ENCODE measurements at regions not wholly inside any gene's neighbourhood (a gene's known extent, or its start where the extent isn't known, plus 50 kb on each side); places are given as distances from the start of the nearest gene placed in this dataset.

DNA sequence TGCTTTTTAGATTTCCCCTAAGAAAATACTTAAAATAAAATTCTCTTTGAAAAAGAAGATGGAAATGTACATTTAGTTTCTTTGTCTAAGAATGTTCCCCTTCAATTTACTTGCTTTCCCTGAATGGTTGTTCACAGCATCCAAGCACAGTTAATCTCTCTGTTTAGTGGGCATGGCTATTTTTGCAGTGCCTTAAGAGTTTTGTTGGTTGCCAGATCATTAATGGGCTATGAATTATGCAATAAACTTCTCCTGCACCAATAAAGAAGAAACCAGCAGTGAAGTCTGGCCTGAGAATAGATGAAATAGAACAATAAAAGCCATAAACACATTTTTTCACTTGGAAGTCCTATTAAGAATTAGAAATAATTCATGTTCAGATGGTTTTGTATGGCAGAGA is 980.4 kb upstream of the IGFBP7 start:
- DNase-seq (ENCODE audit: low read depth, low spot score), result no peak
- H3K27me3 ChIP-seq (ENCODE audit: control insufficient read depth in 2 of 2, insufficient read depth in 2 of 2, low read length in 2 of 2), result no peaks in the 10 kb centered on the region
- H3K9me1 ChIP-seq (replicated peaks; ENCODE audit: control insufficient read depth, extremely low read depth, insufficient read depth, low read length), result no peaks in the 10 kb centered on the region
- no peak overlapping the region for H3K4me2 ChIP-seq (ENCODE audit: insufficient read depth, low read length)
- FAIRE-seq, result no peak
- no peaks in the 10 kb centered on the region for H3K79me2 ChIP-seq (ENCODE audit: control insufficient read depth, insufficient read depth, low read length)
- CTCF ChIA-PET, result no interaction called here
- POLR2A ChIA-PET, result no interaction called here
- H3K9me3 ChIP-seq (replicated peaks; ENCODE audit: control insufficient read depth, insufficient read depth, low read length), result no peaks in the 10 kb centered on the region
- H3K27ac ChIP-seq (ENCODE audit: insufficient read depth, low read depth, low read length), result no peak overlapping the region
- no peaks in the 10 kb centered on the region for H3K4me1 ChIP-seq (ENCODE audit: control insufficient read depth, extremely low read depth, insufficient read depth, low read length)
- dilution Hi-C loops (cut with MboI; ENCODE audit: extremely low pct_ligation_motif_present, low sequenced_read_pairs), result no loop called here
- H3K9ac ChIP-seq (replicated peaks; ENCODE audit: extremely low read depth, insufficient read depth, low read length), result no peak overlapping the region
- TF ChIP-seq MYC (IDR thresholded peaks at IDR 0.05; ENCODE audit: low read depth, low read length) (no peak), JUN (IDR thresholded peaks at IDR 0.05; ENCODE audit: borderline replicate concordance, insufficient read depth, insufficient read length, low read depth) (no peak), GATA2 (IDR thresholded peaks at IDR 0.05; ENCODE audit: insufficient read depth, insufficient read length, low read depth, low read length) (no peak), FOS (IDR thresholded peaks at IDR 0.05; ENCODE audit: borderline replicate concordance, insufficient read depth, low read length) (no peak), POLR2AphosphoS5 (IDR thresholded peaks at IDR 0.05; ENCODE audit: insufficient read depth, low read depth, low read length) (no peak), EZH2 (IDR thresholded peaks at IDR 0.05; ENCODE audit: borderline replicate concordance, low read depth, low read length, severe bottlenecking) (no peak), POLR2A (IDR thresholded peaks at IDR 0.05; ENCODE audit: low read depth, low read length) (no peak)
- TF ChIP-seq, protein P1, sequence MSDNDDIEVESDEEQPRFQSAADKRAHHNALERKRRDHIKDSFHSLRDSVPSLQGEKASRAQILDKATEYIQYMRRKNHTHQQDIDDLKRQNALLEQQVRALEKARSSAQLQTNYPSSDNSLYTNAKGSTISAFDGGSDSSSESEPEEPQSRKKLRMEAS (IDR thresholded peaks at IDR 0.05; ENCODE audit: insufficient read depth, insufficient read length), result no peak
- TF ChIP-seq, protein P2, sequence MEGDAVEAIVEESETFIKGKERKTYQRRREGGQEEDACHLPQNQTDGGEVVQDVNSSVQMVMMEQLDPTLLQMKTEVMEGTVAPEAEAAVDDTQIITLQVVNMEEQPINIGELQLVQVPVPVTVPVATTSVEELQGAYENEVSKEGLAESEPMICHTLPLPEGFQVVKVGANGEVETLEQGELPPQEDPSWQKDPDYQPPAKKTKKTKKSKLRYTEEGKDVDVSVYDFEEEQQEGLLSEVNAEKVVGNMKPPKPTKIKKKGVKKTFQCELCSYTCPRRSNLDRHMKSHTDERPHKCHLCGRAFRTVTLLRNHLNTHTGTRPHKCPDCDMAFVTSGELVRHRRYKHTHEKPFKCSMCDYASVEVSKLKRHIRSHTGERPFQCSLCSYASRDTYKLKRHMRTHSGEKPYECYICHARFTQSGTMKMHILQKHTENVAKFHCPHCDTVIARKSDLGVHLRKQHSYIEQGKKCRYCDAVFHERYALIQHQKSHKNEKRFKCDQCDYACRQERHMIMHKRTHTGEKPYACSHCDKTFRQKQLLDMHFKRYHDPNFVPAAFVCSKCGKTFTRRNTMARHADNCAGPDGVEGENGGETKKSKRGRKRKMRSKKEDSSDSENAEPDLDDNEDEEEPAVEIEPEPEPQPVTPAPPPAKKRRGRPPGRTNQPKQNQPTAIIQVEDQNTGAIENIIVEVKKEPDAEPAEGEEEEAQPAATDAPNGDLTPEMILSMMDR (IDR thresholded peaks at IDR 0.05; ENCODE audit: extremely low read depth in 1 of 2, insufficient read depth in 1 of 2, low read depth in 1 of 2, low read length in 2 of 2), result no peak
- no peaks in the 10 kb centered on the region for H3K36me3 ChIP-seq (ENCODE audit: control insufficient read depth in 2 of 2, extremely low read depth in 1 of 2, insufficient read depth in 2 of 2, low read length in 2 of 2)
- no peaks in the 10 kb centered on the region for H4K20me1 ChIP-seq (replicated peaks; ENCODE audit: control insufficient read depth, extremely low read depth, insufficient read depth, low read length)
- intact Hi-C loops (cut with micrococcal nuclease), result no loop called here
- H3K4me3 ChIP-seq (replicated peaks in 1 of 3; ENCODE audit: insufficient read depth in 1 of 3, low read depth in 1 of 3, low read length in 3 of 3), result no peak overlapping the region
- no TSS peak for BruUV-seq (replicated peaks)
- no peak overlapping the region for H2AFZ ChIP-seq (ENCODE audit: low read depth, low read length)

All from endothelial cell of umbilical vein (primary cell).